Hematopoietic multipotent progenitor cell treated with erythropoietin and hydrocortisone succinate and interleukin-3 and kit ligand, for 6 days (in vitro differentiated cells): ENCODE measurements at regions not wholly inside any gene's neighbourhood (a gene's known extent, or its start where the extent isn't known, plus 50 kb on each side); places are given as distances from the start of the nearest gene placed in this dataset.
"Not testable (repeated sequence)": the region's sequence is repeated elsewhere in the genome, so short reads cannot be mapped to it uniquely, and the experiment has no call there.

Experiments used
- DNase-seq: peaks from one replicate; pipeline ENCODE4 v3.0.0-alpha.2; 2015

- DNase-seq: no peak
Measured at GRCh38 chr16:86337581-86338402, 172.5 kb upstream of the FOXF1 start.

- peak; percentile 4 for DNase-seq
Measured at GRCh38 chr16:86338403-86339115, 171.8 kb upstream of the FOXF1 start.

GRCh38 chr16:86342161-86342834 lies 168.0 kb upstream of the FOXF1 start:
- no peak for DNase-seq

- no peak for DNase-seq
Measured at GRCh38 chr16:86343027-86343795, 167.1 kb upstream of the FOXF1 start.

GRCh38 chr16:86343796-86344585 lies 166.3 kb upstream of the FOXF1 start:
- DNase-seq: no peak

- no peak for DNase-seq
Measured at GRCh38 chr16:86344586-86344871, 165.8 kb upstream of the FOXF1 start.

GRCh38 chr16:86344881-86345280 lies 165.4 kb upstream of the FOXF1 start:
- no peak for DNase-seq

- DNase-seq: no peak
Measured at GRCh38 chr16:86345516-86345915, 164.8 kb upstream of the FOXF1 start.

- DNase-seq: no peak
Measured at GRCh38 chr16:86346034-86346433, 164.3 kb upstream of the FOXF1 start.

GRCh38 chr16:86347090-86347489 lies 163.2 kb upstream of the FOXF1 start:
- no peak for DNase-seq

- DNase-seq: no peak
Measured at GRCh38 chr16:86347916-86348555, 162.3 kb upstream of the FOXF1 start.

GRCh38 chr16:86349338-86349900 lies 160.9 kb upstream of the FOXF1 start:
- no peak for DNase-seq

GRCh38 chr16:86350289-86350688 lies 160.0 kb upstream of the FOXF1 start:
- no peak for DNase-seq

- DNase-seq: no peak
Measured at GRCh38 chr16:86351041-86351784, 159.1 kb upstream of the FOXF1 start.

GRCh38 chr16:86351785-86352139 lies 158.6 kb upstream of the FOXF1 start:
- not testable (repeated sequence) for DNase-seq

- DNase-seq: no peak
Measured at GRCh38 chr16:86353148-86353547, 157.2 kb upstream of the FOXF1 start.

GRCh38 chr16:86353948-86354347 lies 156.4 kb upstream of the FOXF1 start:
- DNase-seq: no peak

- no peak for DNase-seq
Measured at GRCh38 chr16:86354641-86355513, 155.4 kb upstream of the FOXF1 start.

- no peak for DNase-seq
Measured at GRCh38 chr16:86355531-86355930, 154.8 kb upstream of the FOXF1 start.

- no peak for DNase-seq
Measured at GRCh38 chr16:86355951-86356350, 154.4 kb upstream of the FOXF1 start.
